ENCODE measurements at regions not wholly inside any gene's neighbourhood (a gene's known extent, or its start where the extent isn't known, plus 50 kb on each side); places are given as distances from the start of the nearest gene placed in this dataset.

GRCh38 chrX:102841706-102842003 is 95.4 kb upstream of the RAB40AL start:
- Histone ChIP-seq H2AK5ac (ENCODE audit: insufficient read length, low read length) (no peak overlapping the region), H3K4me1 (ENCODE audit: insufficient read depth, low read length) (no peaks in the 10 kb centered on the region), H3K18ac (ENCODE audit: insufficient read length, low read depth, low read length) (no peak overlapping the region), H3T11ph (ENCODE audit: low read length) (no peak overlapping the region), H3K79me2 (ENCODE audit: insufficient read depth, low read length) (no peaks in the 10 kb centered on the region), H2AFZ (ENCODE audit: low read length) (no peak overlapping the region), H3K9me3 (ENCODE audit: control insufficient read depth, low read depth, low read length) (peaks cover 49% of the 10 kb centered on the region), H4K20me1 (ENCODE audit: control insufficient read depth, insufficient read depth, insufficient read length) (no peaks in the 10 kb centered on the region), H2BK120ac (ENCODE audit: low read depth, low read length, poor library complexity, severe bottlenecking) (no peak overlapping the region), H3K79me1 (ENCODE audit: insufficient read depth, low read depth, low read length, poor library complexity, severe bottlenecking) (no peaks in the 10 kb centered on the region), H2BK15ac (ENCODE audit: low read depth, low read length) (no peak overlapping the region), H3K14ac (ENCODE audit: insufficient read depth, low read length) (no peak overlapping the region), H4K8ac (replicated peaks; ENCODE audit: insufficient read length, low read depth, low read length) (no peak overlapping the region), H2BK5ac (ENCODE audit: insufficient read length, low read length) (no peak overlapping the region), H3K23ac (ENCODE audit: insufficient read length, low read depth, low read length) (no peak overlapping the region), H2BK20ac (ENCODE audit: low read depth, low read length, poor library complexity, severe bottlenecking) (no peak overlapping the region), H3K56ac (ENCODE audit: insufficient read length, low read depth, low read length) (no peak overlapping the region), H3K27me3 (ENCODE audit: insufficient read depth, low read length) (no peaks in the 10 kb centered on the region), H3K4ac (ENCODE audit: low read depth, low read length) (no peak overlapping the region), H3K27ac (ENCODE audit: insufficient read length, low read depth, low read length) (no peak overlapping the region), H3K9ac (ENCODE audit: extremely low read depth, insufficient read length, low read length) (no peak overlapping the region), H3K4me2 (ENCODE audit: insufficient read depth, insufficient read length, low read length) (no peak overlapping the region), H4K91ac (ENCODE audit: insufficient read length, low read depth, low read length) (no peak overlapping the region), H4K5ac (ENCODE audit: insufficient read length, low read depth, low read length) (no peak overlapping the region), H3K23me2 (ENCODE audit: insufficient read length, low read depth, low read length, poor library complexity, severe bottlenecking) (no peaks in the 10 kb centered on the region), H2BK12ac (ENCODE audit: insufficient read length, low read depth, low read length) (no peak overlapping the region)
- no peak for TF ChIP-seq CTCF (conservative IDR thresholded peaks at IDR 0.05)
- Mint-ChIP-seq H3K4me1 (no peaks in the 10 kb centered on the region), H3K4me3 (no peak overlapping the region), H3K27ac (no peak overlapping the region), H3K27me3 (ENCODE audit: low read depth) (no peaks in the 10 kb centered on the region), H3K36me3 (ENCODE audit: insufficient read depth in 1 of 3, low read depth in 3 of 3) (peaks cover 0 to 30% (median 2%) of the 10 kb centered on the region in 3 experiments; a peak in 4 of 7 replicates), H3K9me3 (peaks cover 55 to 57% of the 10 kb centered on the region in 2 experiments)
- no peak for DNase-seq
- no CpG with 5 or more reads among the region's 2 CpGs for WGBS (ENCODE audit: extremely low coverage, insufficient read length, low lambda C conversion rate)

All from H9 (cell line).